GM12878 (cell line): ENCODE measurements at regions not wholly inside any gene's neighbourhood (a gene's known extent, or its start where the extent isn't known, plus 50 kb on each side); places are given as distances from the start of the nearest gene placed in this dataset.

Experiments used
- ATAC-seq: fragments of 200-7000 bp; cut with Tn5 transposase; 3 replicates; pipeline ENCODE4 v1.9.1; 2020; ENCODE audit warnings: mild to moderate bottlenecking, moderate library complexity
- BruUV-seq: library from RNA; stranded (reverse); fragments of 400-500 nt; replicated peaks from 2 replicates; lab custom pipeline; 2021; lab: Mats Ljungman, UMichigan
- CTCF ChIA-PET: fragments of 300-600 bp; sonication (Branson Sonifier 250); formaldehyde crosslinking; extraction: SDS; loops from one replicate; lab custom pipeline; 2021; ENCODE audit warnings: inconsistent platforms; lab: Yijun Ruan, JAX
- POLR2A ChIA-PET: fragments of 350-600 bp; formaldehyde crosslinking; extraction: SDS; loops from one replicate; lab custom pipeline; 2021; ENCODE audit warnings: inconsistent platforms; lab: Charles Lee
- RAD21 ChIA-PET: fragments of 300-600 bp; sonication (Branson Sonifier 250); formaldehyde crosslinking; loops from one replicate; lab custom pipeline; 2023; ENCODE audit warnings: antibody characterized with exemption; ENCODE audit not compliant: unreplicated experiment; lab: Charles Lee
- SMC1A ChIA-PET: fragments of 300-600 bp; sonication (Branson Sonifier 250); formaldehyde crosslinking; loops from one replicate; lab custom pipeline; 2023; ENCODE audit not compliant: unreplicated experiment, uncharacterized antibody; lab: Charles Lee
- DNase-seq: peaks from one replicate; pipeline ENCODE4 v3.0.0-alpha.2; 2011; ENCODE audit warnings: low read depth, low spot score
- FAIRE-seq: peaks from 3 replicates; lab custom pipeline; 2011; peaks lifted over from hg19 to GRCh38; lab: Jason Lieb, UNC
- H2AFZ ChIP-seq: 2 replicates; pipeline ENCODE4 v1.6.0; 2011; ENCODE audit warnings: low read depth, low read length, control low read depth; ENCODE audit not compliant: control insufficient read depth
- H3K27ac ChIP-seq: 2 replicates; pipeline ENCODE4 v1.5.1; 2011; ENCODE audit warnings: control low read depth; ENCODE audit not compliant: control insufficient read depth, insufficient read depth
- H3K27me3 ChIP-seq, 2 experiments: replicated peaks in 1 of 2; 2 replicates each; pipeline versions ENCODE4 v1.6.0 to v1.6.1; 2011; ENCODE audit warnings: low read length in 1 of 2; ENCODE audit not compliant: control insufficient read depth in 2 of 2, insufficient read depth in 2 of 2
- H3K36me3 ChIP-seq, 2 experiments: 2 replicates each; pipeline ENCODE4 v1.5.1; 2011; ENCODE audit warnings: low read length in 1 of 2; ENCODE audit not compliant: control insufficient read depth in 2 of 2, insufficient read depth in 2 of 2
- H3K4me1 ChIP-seq: 2 replicates; pipeline ENCODE4 v1.6.1; 2011; ENCODE audit warnings: mild to moderate bottlenecking, low read length, moderate library complexity, mixed read lengths; ENCODE audit not compliant: control insufficient read depth, insufficient read depth
- H3K4me2 ChIP-seq: 2 replicates; pipeline ENCODE4 v1.6.0; 2011; ENCODE audit warnings: control low read depth; ENCODE audit not compliant: control insufficient read depth, insufficient read depth
- H3K4me3 ChIP-seq: fragments of 200-600 bp; sonication (generic); 2 replicates; pipeline ENCODE4 v1.5.1; 2016
- H3K79me2 ChIP-seq: 2 replicates; pipeline ENCODE4 v1.6.0; 2011; ENCODE audit warnings: low read length; ENCODE audit not compliant: control insufficient read depth, insufficient read depth
- H3K9ac ChIP-seq: 2 replicates; pipeline ENCODE4 v1.8.0; 2011; ENCODE audit warnings: low read length, control low read depth, mixed read lengths; ENCODE audit not compliant: control insufficient read depth, insufficient read depth
- H3K9me3 ChIP-seq: replicated peaks from 3 replicates; pipeline ENCODE4 v1.5.1; 2011; ENCODE audit warnings: mild to moderate bottlenecking, low read length; ENCODE audit not compliant: control insufficient read depth, insufficient read depth
- H4K20me1 ChIP-seq: 2 replicates; pipeline ENCODE4 v1.6.0; 2011; ENCODE audit not compliant: control insufficient read depth, insufficient read depth
- ATF7 ChIP-seq: fragments of 450-650 bp; IDR thresholded peaks from 2 replicates; pipeline ENCODE4 v1.6.1; 2016; ENCODE audit warnings: low read depth, mild to moderate bottlenecking
- BCL11A ChIP-seq: IDR thresholded peaks from 2 replicates; pipeline ENCODE4 v1.6.1; 2011; ENCODE audit warnings: low read depth, low read length
- DPF2 ChIP-seq: fragments of 450-650 bp; IDR thresholded peaks from 2 replicates; pipeline ENCODE4 v1.6.1; 2017; ENCODE audit warnings: mild to moderate bottlenecking
- E2F8 ChIP-seq: fragments of 450-650 bp; IDR thresholded peaks from 2 replicates; pipeline ENCODE4 v1.6.1; 2018; ENCODE audit warnings: mild to moderate bottlenecking, low read depth, moderate library complexity; ENCODE audit not compliant: partially characterized antibody
- EZH2 ChIP-seq: IDR thresholded peaks from 2 replicates; pipeline ENCODE4 v1.6.1; 2012; ENCODE audit warnings: low read depth, mild to moderate bottlenecking, control low read depth, inconsistent platforms, low read length, borderline replicate concordance; ENCODE audit not compliant: control insufficient read depth
- FOXK2 ChIP-seq: fragments of 450-650 bp; IDR thresholded peaks from 2 replicates; pipeline ENCODE4 v1.6.1; 2017; ENCODE audit warnings: mild to moderate bottlenecking, moderate library complexity
- FOXM1 ChIP-seq: IDR thresholded peaks from 2 replicates; pipeline ENCODE4 v1.6.1; 2012; ENCODE audit warnings: low read depth, mild to moderate bottlenecking, inconsistent platforms, low read length, moderate library complexity
- HCFC1 ChIP-seq: fragments of 150-350 bp; IDR thresholded peaks from 2 replicates; pipeline ENCODE4 v1.6.1; 2014; ENCODE audit warnings: low read length
- HDAC2 ChIP-seq: fragments of 200-600 bp; sonication (generic); IDR thresholded peaks from 2 replicates; pipeline ENCODE4 v1.6.1; 2017
- JUND ChIP-seq: IDR thresholded peaks from 2 replicates; pipeline ENCODE4 v1.6.1; 2012; ENCODE audit warnings: low read depth, mild to moderate bottlenecking, low read length, improper control_type of control experiment, moderate library complexity
- NR2F1 ChIP-seq: fragments of 450-650 bp; conservative IDR thresholded peaks from 2 replicates; pipeline ENCODE4 v1.6.1; 2017; ENCODE audit warnings: mild to moderate bottlenecking
- RBBP5 ChIP-seq: fragments of 200-600 bp; sonication (generic); conservative IDR thresholded peaks from 2 replicates; pipeline ENCODE4 v1.6.1; 2016
- SRF ChIP-seq, 2 experiments: IDR thresholded peaks; 2 replicates each; pipeline ENCODE4 v1.6.1; 2011; ENCODE audit warnings: low read depth in 2 of 2, low read length in 2 of 2, mild to moderate bottlenecking in 1 of 2, moderate library complexity in 1 of 2
- USF2 ChIP-seq: IDR thresholded peaks from 2 replicates; pipeline ENCODE4 v1.6.1; 2011; ENCODE audit warnings: low read depth, low read length, improper control_type of control experiment, borderline replicate concordance
- ZBED1 ChIP-seq: IDR thresholded peaks from 2 replicates; pipeline ENCODE4 v1.6.1; 2016; ENCODE audit warnings: borderline replicate concordance
- ZNF207 ChIP-seq: fragments of 450-650 bp; IDR thresholded peaks from 2 replicates; pipeline ENCODE4 v1.6.1; 2014; ENCODE audit warnings: antibody characterized with exemption, mild to moderate bottlenecking, borderline replicate concordance
- ZSCAN29 ChIP-seq: fragments of 450-650 bp; IDR thresholded peaks from 2 replicates; pipeline ENCODE4 v1.6.1; 2017; ENCODE audit warnings: mild to moderate bottlenecking, moderate library complexity
- WGBS: methylation state at CpG from one replicate; pipeline ENCODE4 v1.1.6; 2016; ENCODE audit warnings: low lambda C conversion rate; ENCODE audit not compliant: insufficient replicate concordance, insufficient coverage; ENCODE audit errors: missing lambda C conversion rate; 5-methylcytosine and 5-hydroxymethylcytosine counted together
- in situ Hi-C: fragments of 300-500 bp; cut with MboI; formaldehyde crosslinking; loops from 9 replicates; pipeline ENCODE4 v1.14.3; 2018; ENCODE audit warnings: mixed read lengths
- intact Hi-C: fragments of 100-400 bp; cut with micrococcal nuclease; formaldehyde crosslinking; loops from one replicate; pipeline ENCODE4 v1.14.2; 2022; ENCODE audit not compliant: unreplicated experiment
- TF ChIP-seq, protein P1 (sequence below): IDR thresholded peaks from 2 replicates; pipeline ENCODE4 v1.6.1; 2012; ENCODE audit warnings: low read depth, low read length, improper control_type of control experiment
- TF ChIP-seq, protein P2 (sequence below): IDR thresholded peaks from 2 replicates; pipeline ENCODE4 v1.6.1; 2011; ENCODE audit warnings: low read depth, mild to moderate bottlenecking, low read length, moderate library complexity, borderline replicate concordance; ENCODE audit errors: extremely low read depth

DNA sequence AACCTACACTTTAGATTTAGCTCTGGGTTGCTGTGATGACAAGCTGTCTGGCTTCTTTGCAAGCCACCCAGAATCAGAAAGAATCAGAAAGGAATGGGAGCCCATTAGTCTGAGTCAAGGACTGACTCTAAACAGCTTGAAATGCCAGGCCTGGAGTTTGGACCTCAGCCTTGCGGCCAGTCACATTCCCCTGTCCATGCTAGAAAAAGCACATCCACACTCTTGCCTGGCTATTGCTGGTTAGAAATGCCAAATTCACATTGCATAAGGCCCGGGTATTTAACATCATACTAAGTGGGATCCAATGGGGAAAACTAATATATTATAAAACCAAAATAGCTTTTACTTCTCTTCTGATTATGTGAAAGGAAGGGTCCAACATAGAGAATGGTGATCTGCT lies 756.8 kb upstream of the KLHL29 start:
- no peaks in the 10 kb centered on the region for H3K79me2 ChIP-seq
- H3K4me2 ChIP-seq, result no peak overlapping the region
- no peaks in the 10 kb centered on the region; a peak in 1 of 4 replicates for H3K27me3 ChIP-seq
- H3K4me1 ChIP-seq, result no peaks in the 10 kb centered on the region
- ChIA-PET POLR2A (no interaction called here), CTCF (no interaction called here), RAD21 (no interaction called here), SMC1A (no interaction called here)
- intact Hi-C loops, result no loop called here
- H3K9ac ChIP-seq, result no peak overlapping the region
- no peaks in the 10 kb centered on the region for H3K9me3 ChIP-seq
- H3K36me3 ChIP-seq, result no peaks in the 10 kb centered on the region
- WGBS, result 44% methylated on average over 2 of the region's 2 CpGs
- no peak for ATAC-seq
- no peak for DNase-seq
- in situ Hi-C loops, result no loop called here
- no peak overlapping the region for H3K27ac ChIP-seq
- no peaks in the 10 kb centered on the region for H4K20me1 ChIP-seq
- H2AFZ ChIP-seq, result no peak overlapping the region
- BruUV-seq, result no TSS peak
- TF ChIP-seq, protein P1, sequence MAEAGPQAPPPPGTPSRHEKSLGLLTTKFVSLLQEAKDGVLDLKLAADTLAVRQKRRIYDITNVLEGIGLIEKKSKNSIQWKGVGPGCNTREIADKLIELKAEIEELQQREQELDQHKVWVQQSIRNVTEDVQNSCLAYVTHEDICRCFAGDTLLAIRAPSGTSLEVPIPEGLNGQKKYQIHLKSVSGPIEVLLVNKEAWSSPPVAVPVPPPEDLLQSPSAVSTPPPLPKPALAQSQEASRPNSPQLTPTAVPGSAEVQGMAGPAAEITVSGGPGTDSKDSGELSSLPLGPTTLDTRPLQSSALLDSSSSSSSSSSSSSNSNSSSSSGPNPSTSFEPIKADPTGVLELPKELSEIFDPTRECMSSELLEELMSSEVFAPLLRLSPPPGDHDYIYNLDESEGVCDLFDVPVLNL, result no peak
- TF ChIP-seq, protein P2, sequence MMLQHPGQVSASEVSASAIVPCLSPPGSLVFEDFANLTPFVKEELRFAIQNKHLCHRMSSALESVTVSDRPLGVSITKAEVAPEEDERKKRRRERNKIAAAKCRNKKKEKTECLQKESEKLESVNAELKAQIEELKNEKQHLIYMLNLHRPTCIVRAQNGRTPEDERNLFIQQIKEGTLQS, result no peak
- TF ChIP-seq E2F8 (no peak), DPF2 (no peak), USF2 (no peak), FOXK2 (no peak), FOXM1 (no peak), RBBP5 (no peak), ZBED1 (no peak), SRF (IDR thresholded peaks at IDR 0.05; ENCODE audit: low read depth in 2 of 2, low read length in 2 of 2) (no peak), JUND (no peak), BCL11A (no peak), ZSCAN29 (no peak), NR2F1 (no peak), HCFC1 (no peak), ATF7 (no peak), ZNF207 (no peak), HDAC2 (no peak), EZH2 (no peak)
- TF ChIP-seq, all 136 proteins: peak for 0
- FAIRE-seq, result no peak
- no peak overlapping the region for H3K4me3 ChIP-seq
